ENCODE measurements at regions not wholly inside any gene's neighbourhood (a gene's known extent, or its start where the extent isn't known, plus 50 kb on each side); places are given as distances from the start of the nearest gene placed in this dataset.

DNA sequence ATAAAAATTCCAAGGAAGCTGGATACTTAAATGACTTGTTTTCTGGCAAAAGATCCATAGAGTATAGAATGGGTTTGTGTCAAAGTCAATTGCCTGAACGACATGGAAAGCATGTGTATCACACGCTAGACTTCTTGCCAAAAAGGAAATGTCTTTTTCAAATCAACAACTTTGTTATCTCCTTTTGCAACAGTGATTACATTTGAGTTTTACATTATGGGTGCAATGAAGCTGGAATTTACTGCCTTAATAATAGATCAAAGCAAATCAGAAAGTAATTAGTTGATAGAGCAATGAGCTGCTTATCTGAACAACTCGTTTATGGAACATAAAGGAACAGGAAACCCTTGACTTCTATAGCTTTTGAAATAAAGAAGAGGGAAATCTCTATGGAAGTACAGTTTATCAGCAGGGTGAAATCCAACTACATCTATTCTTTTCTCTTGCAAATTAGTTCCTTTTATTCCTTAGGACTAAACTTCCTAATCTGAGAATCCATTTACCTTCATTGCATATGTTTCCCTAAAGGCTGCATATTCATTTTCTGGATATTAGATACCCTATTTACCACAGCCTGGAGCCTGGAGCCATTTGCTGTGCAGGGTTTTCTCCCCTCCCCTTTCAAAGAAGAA, 415.1 kb upstream of the NECTIN3 start:
- TF ChIP-seq, protein P1, sequence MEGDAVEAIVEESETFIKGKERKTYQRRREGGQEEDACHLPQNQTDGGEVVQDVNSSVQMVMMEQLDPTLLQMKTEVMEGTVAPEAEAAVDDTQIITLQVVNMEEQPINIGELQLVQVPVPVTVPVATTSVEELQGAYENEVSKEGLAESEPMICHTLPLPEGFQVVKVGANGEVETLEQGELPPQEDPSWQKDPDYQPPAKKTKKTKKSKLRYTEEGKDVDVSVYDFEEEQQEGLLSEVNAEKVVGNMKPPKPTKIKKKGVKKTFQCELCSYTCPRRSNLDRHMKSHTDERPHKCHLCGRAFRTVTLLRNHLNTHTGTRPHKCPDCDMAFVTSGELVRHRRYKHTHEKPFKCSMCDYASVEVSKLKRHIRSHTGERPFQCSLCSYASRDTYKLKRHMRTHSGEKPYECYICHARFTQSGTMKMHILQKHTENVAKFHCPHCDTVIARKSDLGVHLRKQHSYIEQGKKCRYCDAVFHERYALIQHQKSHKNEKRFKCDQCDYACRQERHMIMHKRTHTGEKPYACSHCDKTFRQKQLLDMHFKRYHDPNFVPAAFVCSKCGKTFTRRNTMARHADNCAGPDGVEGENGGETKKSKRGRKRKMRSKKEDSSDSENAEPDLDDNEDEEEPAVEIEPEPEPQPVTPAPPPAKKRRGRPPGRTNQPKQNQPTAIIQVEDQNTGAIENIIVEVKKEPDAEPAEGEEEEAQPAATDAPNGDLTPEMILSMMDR (IDR thresholded peaks at IDR 0.05; ENCODE audit: low read depth, low read length, missing control alignments) = no peak
- no peak for DNase-seq (ENCODE audit: low read depth)
- H3K4me3 ChIP-seq (ENCODE audit: low read depth, low read length) = no peak overlapping the region

DNA sequence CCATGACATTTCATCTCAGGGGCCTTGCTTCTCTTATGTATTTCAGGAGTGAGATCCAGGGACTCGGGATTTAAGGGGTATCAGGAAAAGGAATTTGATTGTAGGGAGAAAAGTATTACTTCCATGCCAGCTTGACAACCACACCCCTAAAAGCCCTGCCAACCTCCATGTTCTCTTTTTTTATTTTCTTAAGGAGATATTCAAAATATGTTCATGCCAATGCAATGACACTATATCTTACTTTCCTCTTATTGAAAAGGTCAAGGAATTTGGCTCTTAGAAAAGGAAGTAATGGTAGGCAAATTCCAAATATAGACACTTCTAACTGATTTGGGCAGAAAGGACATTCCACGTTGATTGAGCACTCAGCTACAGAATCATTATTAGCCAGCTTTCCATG, 407.5 kb upstream of the NECTIN3 start:
- TF ChIP-seq, protein P1 (IDR thresholded peaks at IDR 0.05; ENCODE audit: low read depth, low read length, missing control alignments) = no peak
- DNase-seq (ENCODE audit: low read depth) = no peak
- H3K4me3 ChIP-seq (ENCODE audit: low read depth, low read length) = no peak overlapping the region

DNA sequence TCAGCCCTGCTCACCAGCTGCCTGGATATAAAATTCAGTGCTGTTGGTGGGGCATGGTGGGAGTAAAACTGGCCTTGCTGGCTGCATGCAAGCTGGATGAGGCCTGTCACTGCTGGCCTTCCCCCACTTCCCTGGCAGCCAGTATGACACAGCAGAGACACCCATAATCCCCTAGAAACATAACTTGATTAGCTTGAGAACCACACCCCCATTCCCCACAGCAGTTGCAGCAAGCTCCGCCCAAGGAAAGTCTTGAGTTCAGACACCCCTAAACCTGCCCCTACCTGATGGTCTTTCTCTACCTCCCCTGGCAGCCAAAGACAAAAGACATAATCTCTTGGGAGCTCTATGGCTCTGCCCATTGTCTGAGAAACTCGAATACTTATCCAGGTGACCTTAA, 405.1 kb upstream of the NECTIN3 start:
- no peak overlapping the region for H3K4me3 ChIP-seq (ENCODE audit: low read depth, low read length)
- no peak for DNase-seq (ENCODE audit: low read depth)
- TF ChIP-seq, protein P1 (IDR thresholded peaks at IDR 0.05; ENCODE audit: low read depth, low read length, missing control alignments) = no peak

DNA sequence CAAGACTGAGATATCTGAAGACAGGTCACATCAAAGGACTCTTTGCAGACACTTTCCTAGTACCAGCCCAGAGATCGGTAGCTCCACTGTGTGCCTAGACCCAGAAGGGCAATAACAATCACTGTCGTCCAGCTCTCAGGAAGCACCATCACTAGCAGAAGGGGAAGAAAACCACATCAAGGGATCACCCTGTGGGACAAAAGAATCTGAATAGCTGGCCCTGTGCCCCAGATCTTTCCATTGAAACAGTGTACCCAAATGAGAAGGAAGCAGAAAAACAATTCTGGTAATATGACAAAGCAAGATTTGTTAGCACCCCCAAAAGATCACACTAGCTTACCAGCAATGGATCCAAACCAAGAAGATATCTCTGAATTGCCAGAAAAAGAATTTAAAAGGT, 404.4 kb upstream of the NECTIN3 start:
- TF ChIP-seq, protein P1 (IDR thresholded peaks at IDR 0.05; ENCODE audit: low read depth, low read length, missing control alignments) = no peak
- DNase-seq (ENCODE audit: low read depth) = no peak

DNA sequence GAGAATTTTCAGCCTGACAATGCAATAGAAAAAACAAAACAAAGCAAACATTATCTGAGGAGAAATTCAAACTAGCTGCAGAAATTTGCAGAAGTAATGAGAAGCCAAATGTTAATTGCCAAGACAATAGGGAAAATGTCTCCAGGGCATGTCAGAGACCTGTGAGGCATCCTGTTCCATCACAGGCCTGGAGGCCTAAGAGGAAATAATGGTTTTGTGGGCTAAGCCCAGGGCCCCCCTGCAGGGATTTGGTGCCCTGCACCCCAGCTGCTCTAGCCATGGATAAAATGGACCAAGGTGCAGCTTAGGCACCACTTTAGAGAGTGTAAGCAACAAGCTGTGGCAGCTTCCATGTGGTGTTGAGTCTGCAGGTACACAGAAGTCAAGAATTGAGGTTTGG, 401.2 kb upstream of the NECTIN3 start:
- H3K4me3 ChIP-seq (ENCODE audit: low read depth, low read length) = no peak overlapping the region
- DNase-seq (ENCODE audit: low read depth) = no peak
- TF ChIP-seq, protein P1 (IDR thresholded peaks at IDR 0.05; ENCODE audit: low read depth, low read length, missing control alignments) = no peak

More for the DNA sequence above, 404.4 kb upstream of the NECTIN3 start:
- no peak overlapping the region for H3K4me3 ChIP-seq (ENCODE audit: low read depth, low read length)

DNA sequence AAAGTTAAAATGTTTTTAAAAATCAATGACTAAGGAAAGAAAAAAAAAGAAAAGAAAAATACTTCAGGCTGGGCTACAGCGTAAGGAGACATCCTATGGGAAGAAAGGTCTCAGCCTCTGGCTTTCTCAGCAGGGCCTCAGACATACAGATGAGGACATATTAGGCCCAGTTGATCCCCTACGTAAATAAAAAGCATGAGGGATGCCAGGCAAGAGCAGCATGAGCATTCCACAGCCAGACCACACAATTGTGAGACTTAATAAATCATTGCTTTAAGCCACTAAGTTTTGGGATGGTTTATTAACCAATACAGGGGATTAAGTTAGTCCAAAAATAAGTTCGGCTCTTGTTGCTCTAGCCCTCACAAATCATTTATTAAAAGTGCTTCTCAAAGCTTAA, 394.1 kb upstream of the NECTIN3 start:
- no peak overlapping the region for H3K4me3 ChIP-seq (ENCODE audit: low read depth, low read length)
- no peak for DNase-seq (ENCODE audit: low read depth)
- TF ChIP-seq, protein P1 (IDR thresholded peaks at IDR 0.05; ENCODE audit: low read depth, low read length, missing control alignments) = no peak

DNA sequence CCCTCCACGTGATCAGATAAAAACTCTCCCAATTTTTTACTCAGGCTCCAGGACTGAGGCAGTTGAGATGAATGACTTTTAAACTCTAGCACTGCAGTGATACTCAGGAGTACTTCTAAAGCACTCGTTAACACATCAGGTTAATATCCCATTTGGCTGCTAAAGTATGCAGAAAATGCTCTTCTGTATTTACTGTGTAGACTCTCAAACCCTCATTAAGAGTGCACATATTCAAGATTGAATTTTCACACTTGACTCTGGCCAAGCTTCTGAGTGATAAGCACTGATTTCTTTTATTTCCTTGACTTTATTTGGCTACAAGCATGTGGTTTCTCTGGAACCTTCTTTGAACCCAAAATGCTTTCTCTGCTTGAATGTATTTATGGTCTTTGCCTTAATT, 392.3 kb upstream of the NECTIN3 start:
- no peak overlapping the region for H3K4me3 ChIP-seq (ENCODE audit: low read depth, low read length)
- DNase-seq (ENCODE audit: low read depth) = no peak
- TF ChIP-seq, protein P1 (IDR thresholded peaks at IDR 0.05; ENCODE audit: low read depth, low read length, missing control alignments) = no peak

All from GM12864 (cell line).